T-helper 2 cell treated with Interferon-gamma antibody and Interleukin-4, amounts not matched to agents 5 μg/mL and 100 μg/mL, for 36 hours (primary cell): ENCODE measurements at regions not wholly inside any gene's neighbourhood (a gene's known extent, or its start where the extent isn't known, plus 50 kb on each side); places are given as distances from the start of the nearest gene placed in this dataset.

Experiments
- DNase-seq: peaks from one replicate; pipeline ENCODE4 v3.0.0; 2021; ENCODE audit warnings: low spot score
- H3K27ac Mint-ChIP-seq: one replicate; pipeline ENCODE4 v1.8.0; 2021; ENCODE audit warnings: mild to moderate bottlenecking, mixed read lengths
- H3K27me3 Mint-ChIP-seq: one replicate; pipeline ENCODE4 v1.8.0; 2021; ENCODE audit warnings: low read depth, mixed read lengths
- H3K36me3 Mint-ChIP-seq: one replicate; pipeline ENCODE4 v1.8.0; 2021; ENCODE audit warnings: low read depth, mixed read lengths
- H3K4me1 Mint-ChIP-seq: one replicate; pipeline ENCODE4 v1.8.0; 2021; ENCODE audit warnings: low read depth, mixed read lengths
- H3K4me3 Mint-ChIP-seq: one replicate; pipeline ENCODE4 v1.8.0; 2022; ENCODE audit warnings: mild to moderate bottlenecking, moderate library complexity, mixed read lengths
- H3K9me3 Mint-ChIP-seq: one replicate; pipeline ENCODE4 v1.8.0; 2021; ENCODE audit warnings: mixed read lengths

DNA sequence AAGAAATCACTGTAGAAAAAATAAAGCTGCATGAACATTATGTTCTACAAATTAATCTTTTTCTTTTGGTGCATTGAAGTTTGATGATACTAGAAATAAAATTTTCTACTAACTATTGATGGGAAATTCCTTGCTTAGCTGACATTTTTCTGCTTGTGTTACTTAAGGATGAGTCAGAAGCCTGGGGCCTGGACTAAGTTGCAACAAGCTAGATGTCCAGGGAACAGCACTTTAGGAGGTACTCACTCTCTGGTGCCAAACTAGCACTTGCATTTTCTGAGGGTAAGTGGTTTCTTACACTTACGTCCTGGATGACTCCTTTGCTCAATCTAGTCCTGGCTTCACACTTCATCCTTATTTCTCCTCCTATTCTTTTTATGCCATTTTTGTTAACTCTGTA, 945.1 kb downstream of the IGSF11 start:
- H3K9me3 Mint-ChIP-seq = peaks cover 34% of the 10 kb centered on the region
- DNase-seq = no peak
- H3K36me3 Mint-ChIP-seq = no peaks in the 10 kb centered on the region

DNA sequence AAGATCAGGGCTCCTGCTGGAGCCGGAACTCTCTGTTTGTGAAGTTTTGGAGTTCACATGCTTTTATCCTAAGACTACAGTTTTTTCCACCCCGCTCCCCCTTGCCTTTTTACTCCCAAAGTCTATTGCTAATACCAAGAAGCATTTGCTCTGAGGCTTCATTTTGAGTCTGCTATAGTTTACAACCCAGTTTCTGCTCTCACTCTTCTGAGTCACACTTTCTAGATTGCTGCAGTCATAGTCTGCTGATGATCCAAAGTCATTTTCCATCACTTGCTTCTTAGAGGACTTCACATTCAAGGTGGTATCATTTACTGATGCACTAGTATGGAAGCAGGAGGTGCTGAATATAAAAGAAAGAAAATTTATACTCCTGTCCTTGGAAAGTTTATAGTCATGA, 937.4 kb downstream of the IGSF11 start:
- Mint-ChIP-seq H3K36me3 (no peaks in the 10 kb centered on the region), H3K4me1 (no peaks in the 10 kb centered on the region), H3K4me3 (no peak overlapping the region), H3K27ac (no peak overlapping the region), H3K27me3 (no peaks in the 10 kb centered on the region), H3K9me3 (peaks cover 36% of the 10 kb centered on the region)
- no peak for DNase-seq

More for the DNA sequence above, 945.1 kb downstream of the IGSF11 start:
- Mint-ChIP-seq H3K4me3 (no peak overlapping the region), H3K27ac (no peak overlapping the region), H3K4me1 (no peaks in the 10 kb centered on the region), H3K27me3 (no peaks in the 10 kb centered on the region)

DNA sequence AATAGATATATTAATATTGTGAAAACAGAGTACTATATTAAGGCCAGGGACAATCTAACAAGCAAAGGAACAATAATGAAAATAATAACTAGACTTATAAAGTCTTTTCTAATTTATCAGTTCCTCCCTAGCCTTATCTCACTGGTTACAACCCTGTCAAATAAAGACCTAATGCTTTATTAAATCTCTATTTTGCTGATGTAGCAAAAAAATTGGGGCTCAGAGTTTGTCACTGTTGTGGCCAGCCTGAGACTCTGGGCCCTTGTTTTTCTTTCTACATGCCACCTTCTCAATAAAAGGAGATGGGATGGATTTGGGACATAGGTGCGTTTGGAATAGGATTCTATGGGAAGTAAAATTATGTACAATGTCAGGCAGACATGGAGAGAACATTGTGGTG, 937.0 kb downstream of the IGSF11 start:
- no peaks in the 10 kb centered on the region for H3K36me3 Mint-ChIP-seq
- H3K9me3 Mint-ChIP-seq = peaks cover 32% of the 10 kb centered on the region
- no peak overlapping the region for H3K4me3 Mint-ChIP-seq
- H3K27ac Mint-ChIP-seq = no peak overlapping the region
- no peaks in the 10 kb centered on the region for H3K4me1 Mint-ChIP-seq
- DNase-seq = no peak
- H3K27me3 Mint-ChIP-seq = no peaks in the 10 kb centered on the region

DNA sequence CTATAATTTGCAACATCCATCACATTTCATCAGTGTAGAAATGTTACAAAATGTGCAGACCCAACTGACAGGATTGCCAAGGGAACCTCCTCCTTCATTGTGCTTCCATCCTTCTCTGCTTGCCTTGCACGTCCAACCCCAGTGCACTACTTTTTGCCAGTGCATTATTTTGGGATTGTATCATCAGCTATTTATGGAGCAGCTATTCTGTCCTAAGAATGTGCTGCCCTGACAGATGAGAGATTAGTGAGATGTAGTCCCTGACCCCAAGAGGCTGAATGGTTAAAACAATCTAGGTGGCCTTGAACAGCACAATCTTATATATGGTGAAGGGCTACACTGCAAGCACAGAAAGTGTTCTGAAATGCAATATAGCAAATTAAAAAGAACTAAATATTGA, 935.8 kb downstream of the IGSF11 start:
- Mint-ChIP-seq H3K36me3 (no peaks in the 10 kb centered on the region), H3K4me3 (no peak overlapping the region), H3K27me3 (no peaks in the 10 kb centered on the region), H3K4me1 (no peaks in the 10 kb centered on the region), H3K9me3 (peaks cover 21% of the 10 kb centered on the region), H3K27ac (no peak overlapping the region)
- no peak for DNase-seq

DNA sequence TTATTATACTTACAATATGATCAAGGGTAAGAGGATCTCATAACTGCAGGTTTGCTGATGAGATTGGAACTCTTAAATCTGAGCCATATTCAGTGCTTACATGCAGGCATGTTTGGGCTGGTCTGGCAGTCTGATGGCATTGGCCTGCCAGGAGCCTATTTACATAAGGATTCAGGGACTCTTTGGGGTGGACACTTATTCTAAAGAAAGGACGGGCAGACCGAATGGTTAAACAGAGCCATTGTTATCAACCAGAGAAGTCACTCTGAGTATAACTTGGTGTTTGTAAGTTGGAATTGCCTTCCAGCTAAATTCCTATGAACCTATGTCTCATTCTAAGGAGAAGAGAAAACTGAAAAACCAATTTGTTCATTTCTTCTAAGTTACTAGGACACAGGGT, 932.8 kb downstream of the IGSF11 start:
- Mint-ChIP-seq H3K36me3 (no peaks in the 10 kb centered on the region), H3K27ac (no peak overlapping the region), H3K27me3 (no peaks in the 10 kb centered on the region), H3K4me1 (no peaks in the 10 kb centered on the region), H3K9me3 (peaks cover 3% of the 10 kb centered on the region), H3K4me3 (no peak overlapping the region)
- no peak for DNase-seq

DNA sequence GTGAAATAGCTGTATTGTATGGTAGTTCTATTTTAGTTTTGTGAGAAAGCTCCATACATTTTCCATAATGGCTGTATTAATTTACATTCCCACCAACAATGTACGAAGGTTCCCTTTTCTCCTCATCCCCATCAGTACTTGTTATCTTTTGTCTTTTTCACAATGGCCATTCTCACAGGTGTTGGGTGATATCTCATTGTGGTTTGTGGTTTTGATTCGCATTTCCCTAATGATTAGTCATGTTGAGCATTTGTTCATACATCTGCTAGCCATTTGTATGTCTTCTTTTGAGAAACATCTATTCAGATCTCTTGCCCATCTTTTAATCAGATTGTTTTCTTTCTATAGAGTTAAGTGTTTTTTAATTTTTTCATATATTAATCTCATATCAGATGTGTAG, 931.9 kb downstream of the IGSF11 start:
- H3K36me3 Mint-ChIP-seq = no peaks in the 10 kb centered on the region
- no peaks in the 10 kb centered on the region for H3K27me3 Mint-ChIP-seq
- no peak for DNase-seq
- no peaks in the 10 kb centered on the region for H3K9me3 Mint-ChIP-seq
- no peaks in the 10 kb centered on the region for H3K4me1 Mint-ChIP-seq
- H3K27ac Mint-ChIP-seq = no peak overlapping the region
- H3K4me3 Mint-ChIP-seq = no peak overlapping the region

DNA sequence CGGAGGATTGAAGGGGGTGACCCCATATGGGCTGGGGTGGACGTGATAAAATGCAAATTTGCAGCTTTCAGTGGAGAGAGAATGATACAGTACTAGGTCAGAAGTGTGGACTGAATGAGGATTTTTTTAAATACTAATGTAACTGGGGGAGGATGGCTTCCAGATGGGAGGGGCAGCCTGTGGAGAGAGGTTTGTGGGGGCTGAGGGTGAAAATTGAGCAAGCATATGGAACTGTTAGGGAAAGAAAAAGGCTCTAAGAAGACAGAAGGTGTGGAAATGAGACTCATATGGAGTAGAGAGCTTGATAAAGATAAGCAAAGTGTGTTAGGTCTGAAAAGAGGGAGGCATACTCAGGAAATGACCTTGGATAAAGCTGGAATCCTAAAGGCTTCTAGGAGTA, 926.4 kb downstream of the IGSF11 start:
- no peak overlapping the region for H3K27ac Mint-ChIP-seq
- H3K4me3 Mint-ChIP-seq = no peak overlapping the region
- H3K27me3 Mint-ChIP-seq = no peaks in the 10 kb centered on the region
- no peaks in the 10 kb centered on the region for H3K36me3 Mint-ChIP-seq
- peaks cover 12% of the 10 kb centered on the region for H3K9me3 Mint-ChIP-seq
- DNase-seq = no peak
- H3K4me1 Mint-ChIP-seq = no peaks in the 10 kb centered on the region

DNA sequence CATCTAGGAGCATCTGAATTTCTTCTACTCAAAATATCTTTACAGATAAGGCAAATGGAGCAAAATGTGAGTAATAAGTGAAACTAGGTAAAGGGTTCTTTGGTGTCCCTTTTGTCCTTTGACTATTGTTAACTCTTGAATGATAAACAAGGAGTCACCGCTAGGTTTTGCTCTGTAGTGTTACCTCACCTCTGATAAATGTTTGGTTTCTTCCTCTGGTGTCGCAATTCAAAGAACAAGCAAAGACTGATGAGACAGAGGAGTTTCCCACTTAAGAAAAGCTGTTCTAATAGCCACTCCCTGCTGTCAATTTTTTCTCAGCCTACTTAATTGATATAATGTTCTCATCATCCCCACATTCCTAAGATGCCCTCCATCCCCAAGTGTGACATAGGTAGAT, 925.9 kb downstream of the IGSF11 start:
- Mint-ChIP-seq H3K4me1 (no peaks in the 10 kb centered on the region), H3K27me3 (no peaks in the 10 kb centered on the region)

DNA sequence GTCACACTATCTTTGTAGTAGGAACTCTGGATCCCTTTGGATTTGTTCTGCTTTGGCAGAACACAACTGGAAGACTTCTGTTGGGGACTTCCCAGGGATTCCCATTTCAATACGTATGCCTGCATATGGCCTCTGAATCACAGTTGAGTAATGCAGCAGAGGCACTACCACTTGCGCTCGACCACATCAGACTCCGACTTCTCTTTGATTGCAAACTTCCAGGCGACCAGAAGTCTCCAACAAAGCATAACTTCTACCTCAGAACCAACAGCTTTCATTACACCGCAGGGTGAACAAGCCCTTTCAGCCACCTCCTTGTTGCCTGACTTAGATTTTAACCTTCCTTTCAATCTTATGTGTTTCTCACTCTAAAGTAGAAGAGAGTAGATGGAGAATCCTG, 924.4 kb downstream of the IGSF11 start:
- H3K4me1 Mint-ChIP-seq = no peaks in the 10 kb centered on the region
- H3K4me3 Mint-ChIP-seq = no peak overlapping the region
- H3K9me3 Mint-ChIP-seq = peaks cover 18% of the 10 kb centered on the region
- no peak for DNase-seq
- H3K36me3 Mint-ChIP-seq = no peaks in the 10 kb centered on the region
- no peak overlapping the region for H3K27ac Mint-ChIP-seq
- no peaks in the 10 kb centered on the region for H3K27me3 Mint-ChIP-seq

More for the DNA sequence above, 925.9 kb downstream of the IGSF11 start:
- Mint-ChIP-seq H3K36me3 (no peaks in the 10 kb centered on the region), H3K27ac (no peak overlapping the region), H3K4me3 (no peak overlapping the region), H3K9me3 (peaks cover 12% of the 10 kb centered on the region)
- no peak for DNase-seq

DNA sequence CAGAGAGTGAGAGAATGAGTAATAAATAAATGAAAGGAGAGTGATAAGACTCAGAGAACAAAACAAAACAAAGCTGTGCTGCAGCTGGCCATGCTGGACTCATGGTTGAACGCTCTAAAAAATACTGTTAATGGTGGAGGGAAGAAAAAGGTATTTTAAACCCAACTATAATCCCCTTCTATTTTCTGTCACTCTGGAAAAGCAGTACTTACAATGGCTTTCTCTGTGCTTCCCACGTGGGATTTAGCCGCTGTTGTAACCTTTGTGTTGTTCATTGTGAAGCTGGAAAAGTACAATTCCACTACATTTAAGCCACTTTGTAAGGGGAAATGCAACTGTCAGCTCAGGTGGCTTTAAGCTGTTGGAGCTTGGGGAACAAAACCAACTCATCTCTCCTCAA, 917.7 kb downstream of the IGSF11 start:
- Mint-ChIP-seq H3K4me1 (no peaks in the 10 kb centered on the region), H3K9me3 (peaks cover 21% of the 10 kb centered on the region), H3K27ac (no peak overlapping the region), H3K27me3 (no peaks in the 10 kb centered on the region), H3K36me3 (no peaks in the 10 kb centered on the region), H3K4me3 (no peak overlapping the region)
- DNase-seq = no peak

DNA sequence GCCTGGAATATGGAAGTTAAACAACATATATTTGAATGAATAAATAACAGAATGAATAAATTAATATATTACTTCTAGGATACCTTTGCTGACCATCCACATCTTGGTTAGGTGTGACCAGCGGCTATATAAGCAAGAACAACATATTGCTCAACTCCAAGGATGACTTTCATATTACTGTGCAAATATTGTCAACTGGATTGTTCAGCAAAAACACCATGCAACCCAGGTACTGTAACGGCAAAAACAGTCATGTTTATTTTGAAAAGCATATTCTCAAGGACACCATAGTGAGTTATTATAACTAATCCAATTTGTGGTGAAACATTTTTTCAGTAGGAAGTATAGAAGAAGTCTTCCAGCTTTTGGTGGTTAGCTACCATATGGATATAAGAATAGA, 907.9 kb downstream of the IGSF11 start:
- Mint-ChIP-seq H3K9me3 (peaks cover 4% of the 10 kb centered on the region), H3K4me3 (no peak overlapping the region), H3K36me3 (no peaks in the 10 kb centered on the region), H3K27me3 (no peaks in the 10 kb centered on the region), H3K4me1 (no peaks in the 10 kb centered on the region), H3K27ac (no peak overlapping the region)
- DNase-seq = no peak

DNA sequence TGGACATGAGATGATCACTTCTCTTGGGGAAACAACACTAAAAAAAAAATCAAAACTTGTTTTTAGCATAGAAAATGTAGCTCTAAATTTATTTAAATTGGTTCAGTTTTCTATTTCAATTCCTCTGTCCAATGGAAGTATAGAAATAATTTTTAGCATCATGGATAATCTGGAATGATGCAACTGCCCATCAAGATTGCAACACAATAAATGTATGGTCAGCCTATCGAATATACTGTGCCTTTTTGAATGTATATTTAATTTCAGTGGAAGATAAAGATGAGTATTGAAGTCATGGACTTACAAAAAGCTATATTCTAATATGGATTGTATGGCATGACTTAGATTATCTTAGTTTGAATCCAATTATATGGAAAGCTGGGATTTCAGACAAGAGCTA, 906.7 kb downstream of the IGSF11 start:
- Mint-ChIP-seq H3K9me3 (peaks cover 4% of the 10 kb centered on the region), H3K4me3 (no peak overlapping the region), H3K27me3 (no peaks in the 10 kb centered on the region), H3K27ac (no peak overlapping the region), H3K4me1 (no peaks in the 10 kb centered on the region), H3K36me3 (no peaks in the 10 kb centered on the region)
- DNase-seq = no peak

DNA sequence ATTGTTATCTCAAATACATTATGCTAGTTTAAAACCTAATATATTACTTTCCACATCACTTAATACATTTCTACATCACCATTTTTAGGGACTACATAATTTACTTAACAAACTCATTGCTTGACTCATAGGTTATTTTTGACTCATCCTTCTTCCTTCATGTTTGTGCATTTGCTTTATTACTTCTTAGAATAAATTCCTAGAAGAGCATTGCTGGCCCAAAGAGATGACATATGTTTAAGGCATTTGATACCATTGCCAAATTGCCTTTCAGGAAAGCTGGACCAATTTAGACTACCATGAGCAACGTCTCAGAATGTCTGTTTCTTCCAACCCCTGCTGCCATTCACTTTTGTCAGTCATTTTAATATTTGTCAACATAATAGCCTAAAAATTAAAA, 905.8 kb downstream of the IGSF11 start:
- no peaks in the 10 kb centered on the region for H3K4me1 Mint-ChIP-seq
- no peak overlapping the region for H3K27ac Mint-ChIP-seq

DNA sequence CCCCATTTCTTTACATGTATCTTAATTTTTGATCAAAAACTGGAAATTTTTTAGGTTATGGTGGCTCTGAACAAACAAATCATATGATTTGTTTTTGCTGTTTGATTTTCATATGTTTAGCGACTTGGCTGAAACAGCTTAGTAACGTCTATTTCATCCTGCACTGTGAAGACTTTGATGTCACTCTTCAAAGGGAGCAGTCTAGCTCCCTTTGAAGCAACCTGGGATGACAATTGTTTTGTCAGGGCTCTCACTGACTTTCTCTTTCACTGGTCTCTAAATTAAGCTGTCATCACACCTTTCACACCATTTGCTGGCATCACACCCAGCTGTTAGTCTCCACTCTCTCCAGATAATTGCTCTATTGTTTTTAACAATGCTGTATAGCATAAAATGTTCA, 896.9 kb downstream of the IGSF11 start:
- H3K27me3 Mint-ChIP-seq = no peaks in the 10 kb centered on the region
- H3K36me3 Mint-ChIP-seq = no peaks in the 10 kb centered on the region
- peaks cover 44% of the 10 kb centered on the region for H3K9me3 Mint-ChIP-seq
- no peak overlapping the region for H3K4me3 Mint-ChIP-seq
- H3K27ac Mint-ChIP-seq = no peak overlapping the region
- DNase-seq = no peak
- no peaks in the 10 kb centered on the region for H3K4me1 Mint-ChIP-seq

More for the DNA sequence above, 905.8 kb downstream of the IGSF11 start:
- H3K27me3 Mint-ChIP-seq = no peaks in the 10 kb centered on the region
- H3K36me3 Mint-ChIP-seq = no peaks in the 10 kb centered on the region
- peaks cover 4% of the 10 kb centered on the region for H3K9me3 Mint-ChIP-seq
- H3K4me3 Mint-ChIP-seq = no peak overlapping the region
- no peak for DNase-seq

DNA sequence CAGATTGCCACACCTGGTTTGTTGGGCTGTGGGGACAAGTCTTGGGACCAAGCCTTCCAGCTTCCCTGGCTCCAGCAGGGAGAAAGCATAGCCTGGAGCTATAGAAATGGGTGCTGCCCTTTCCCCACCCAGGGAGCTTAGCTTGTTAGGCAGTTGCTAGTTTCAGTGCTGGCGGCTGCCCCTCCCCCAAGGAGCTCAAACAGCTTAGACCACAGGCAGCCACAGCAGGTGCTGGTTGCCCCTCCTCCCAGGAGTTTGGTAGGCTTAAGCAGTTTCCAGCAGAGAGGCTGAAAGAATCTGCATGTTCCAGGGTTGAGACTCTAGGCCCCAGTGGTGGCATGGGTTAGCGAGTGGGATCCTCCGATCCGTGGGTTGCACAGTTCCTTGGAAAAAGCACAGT, 889.7 kb downstream of the IGSF11 start:
- Mint-ChIP-seq H3K27ac (no peak overlapping the region), H3K4me3 (no peak overlapping the region), H3K9me3 (peaks cover 39% of the 10 kb centered on the region), H3K36me3 (no peaks in the 10 kb centered on the region), H3K27me3 (no peaks in the 10 kb centered on the region), H3K4me1 (no peaks in the 10 kb centered on the region)
- no peak for DNase-seq
